ENCODE measurements at regions not wholly inside any gene's neighbourhood (a gene's known extent, or its start where the extent isn't known, plus 50 kb on each side); places are given as distances from the start of the nearest gene placed in this dataset.

DNA sequence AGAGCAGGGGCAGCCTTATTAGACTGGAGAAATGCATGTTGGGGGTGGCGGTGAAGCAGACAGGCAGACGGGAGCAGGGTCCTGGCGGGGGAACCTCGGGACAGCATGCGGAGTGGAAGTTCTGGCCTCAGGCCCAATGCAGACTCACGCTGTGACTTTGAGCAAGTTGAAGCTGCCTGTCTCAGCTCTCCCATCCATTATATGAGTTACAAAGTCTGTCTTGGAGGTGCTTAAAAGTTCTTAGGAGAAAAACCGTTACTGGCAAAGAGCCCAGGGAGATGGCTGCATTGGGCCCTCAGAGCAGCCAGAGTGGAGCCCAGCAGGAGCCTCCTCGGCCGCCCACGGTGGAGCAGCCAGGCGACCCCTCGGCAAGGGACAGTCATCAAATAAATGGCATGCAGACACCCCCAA is 509.5 kb downstream of the PLXNA4 start:
- Histone ChIP-seq H3K27ac (ENCODE audit: low read depth, low read length) (no peak overlapping the region), H4K20me1 (ENCODE audit: control insufficient read depth, insufficient read depth, low read depth, low read length) (no peaks in the 10 kb centered on the region), H3K9me3 (ENCODE audit: control insufficient read depth, insufficient read depth, low read length) (no peaks in the 10 kb centered on the region), H3K4me2 (ENCODE audit: low read length) (no peak overlapping the region), H3K27me3 (ENCODE audit: control insufficient read depth, low read length) (0 out of 2 replicates have a peak, but pooled peaks cover 4% of the 10 kb centered on the region), H3K4me3 (ENCODE audit: low read length) (no peak overlapping the region), H3K79me2 (ENCODE audit: control insufficient read depth, low read length) (no peaks in the 10 kb centered on the region), H3K36me3 (ENCODE audit: control insufficient read depth, low read length) (no peaks in the 10 kb centered on the region), H3K4me1 (ENCODE audit: control insufficient read depth, low read length) (no peaks in the 10 kb centered on the region), H3F3A (ENCODE audit: control insufficient read depth, insufficient read depth) (no peaks in the 10 kb centered on the region), H3K9me2 (replicated peaks; ENCODE audit: control insufficient read depth, low read length) (no peaks in the 10 kb centered on the region)
- TF ChIP-seq, protein P1, sequence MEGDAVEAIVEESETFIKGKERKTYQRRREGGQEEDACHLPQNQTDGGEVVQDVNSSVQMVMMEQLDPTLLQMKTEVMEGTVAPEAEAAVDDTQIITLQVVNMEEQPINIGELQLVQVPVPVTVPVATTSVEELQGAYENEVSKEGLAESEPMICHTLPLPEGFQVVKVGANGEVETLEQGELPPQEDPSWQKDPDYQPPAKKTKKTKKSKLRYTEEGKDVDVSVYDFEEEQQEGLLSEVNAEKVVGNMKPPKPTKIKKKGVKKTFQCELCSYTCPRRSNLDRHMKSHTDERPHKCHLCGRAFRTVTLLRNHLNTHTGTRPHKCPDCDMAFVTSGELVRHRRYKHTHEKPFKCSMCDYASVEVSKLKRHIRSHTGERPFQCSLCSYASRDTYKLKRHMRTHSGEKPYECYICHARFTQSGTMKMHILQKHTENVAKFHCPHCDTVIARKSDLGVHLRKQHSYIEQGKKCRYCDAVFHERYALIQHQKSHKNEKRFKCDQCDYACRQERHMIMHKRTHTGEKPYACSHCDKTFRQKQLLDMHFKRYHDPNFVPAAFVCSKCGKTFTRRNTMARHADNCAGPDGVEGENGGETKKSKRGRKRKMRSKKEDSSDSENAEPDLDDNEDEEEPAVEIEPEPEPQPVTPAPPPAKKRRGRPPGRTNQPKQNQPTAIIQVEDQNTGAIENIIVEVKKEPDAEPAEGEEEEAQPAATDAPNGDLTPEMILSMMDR (IDR thresholded peaks at IDR 0.05; ENCODE audit: low read depth, low read length, poor library complexity, severe bottlenecking): no peak
- TF ChIP-seq EZH2phosphoT487 (IDR thresholded peaks at IDR 0.05; ENCODE audit: borderline replicate concordance, low read length): no peak

DNA sequence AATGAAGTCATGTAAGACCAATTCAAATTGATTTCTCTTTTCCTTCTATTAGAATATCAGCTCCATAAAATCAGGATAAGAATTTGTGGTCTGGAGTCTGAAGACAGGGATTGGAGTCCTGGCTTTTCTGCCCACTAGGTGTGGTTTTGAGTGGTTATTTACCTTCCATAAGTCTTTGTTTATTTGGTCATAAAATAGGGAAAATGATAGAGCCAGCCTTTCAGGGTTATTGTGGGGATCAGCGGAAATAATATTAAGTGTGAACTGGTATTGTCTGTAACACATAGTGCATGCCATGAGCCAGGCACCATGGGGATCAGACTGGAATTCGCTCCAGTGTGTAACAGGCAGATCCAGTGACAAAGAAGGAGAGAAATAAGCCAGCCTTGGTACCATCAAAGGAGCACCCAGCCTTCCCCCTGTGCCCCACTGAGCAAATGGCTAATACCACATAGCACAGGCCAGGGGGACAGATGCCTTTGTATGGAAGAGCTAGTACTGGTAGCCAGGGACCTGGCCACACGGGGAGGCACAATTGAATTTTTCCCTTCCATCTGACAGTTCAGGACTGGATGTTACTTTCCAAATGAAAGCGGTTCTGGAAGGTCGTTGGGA is 509.7 kb upstream of the PODXL start:
- no peak overlapping the region for H3K4me3 ChIP-seq (ENCODE audit: low read length)
- TF ChIP-seq, protein P1 (IDR thresholded peaks at IDR 0.05; ENCODE audit: low read depth, low read length, poor library complexity, severe bottlenecking): no peak
- no peak for TF ChIP-seq EZH2phosphoT487 (IDR thresholded peaks at IDR 0.05; ENCODE audit: borderline replicate concordance, low read length)
- no peaks in the 10 kb centered on the region for H3K79me2 ChIP-seq (ENCODE audit: control insufficient read depth, low read length)
- H3K36me3 ChIP-seq (ENCODE audit: control insufficient read depth, low read length): no peaks in the 10 kb centered on the region
- no peak overlapping the region for H3K4me2 ChIP-seq (ENCODE audit: low read length)
- no peaks in the 10 kb centered on the region for H3K9me3 ChIP-seq (ENCODE audit: control insufficient read depth, insufficient read depth, low read length)
- no peak overlapping the region for H3K27ac ChIP-seq (ENCODE audit: low read depth, low read length)
- H3K27me3 ChIP-seq (ENCODE audit: control insufficient read depth, low read length): 0 out of 2 replicates have a peak, but pooled peaks cover 4% of the 10 kb centered on the region
- no peaks in the 10 kb centered on the region for H4K20me1 ChIP-seq (ENCODE audit: control insufficient read depth, insufficient read depth, low read depth, low read length)
- no peaks in the 10 kb centered on the region for H3F3A ChIP-seq (ENCODE audit: control insufficient read depth, insufficient read depth)
- no peaks in the 10 kb centered on the region for H3K9me2 ChIP-seq (replicated peaks; ENCODE audit: control insufficient read depth, low read length)
- no peaks in the 10 kb centered on the region for H3K4me1 ChIP-seq (ENCODE audit: control insufficient read depth, low read length)

DNA sequence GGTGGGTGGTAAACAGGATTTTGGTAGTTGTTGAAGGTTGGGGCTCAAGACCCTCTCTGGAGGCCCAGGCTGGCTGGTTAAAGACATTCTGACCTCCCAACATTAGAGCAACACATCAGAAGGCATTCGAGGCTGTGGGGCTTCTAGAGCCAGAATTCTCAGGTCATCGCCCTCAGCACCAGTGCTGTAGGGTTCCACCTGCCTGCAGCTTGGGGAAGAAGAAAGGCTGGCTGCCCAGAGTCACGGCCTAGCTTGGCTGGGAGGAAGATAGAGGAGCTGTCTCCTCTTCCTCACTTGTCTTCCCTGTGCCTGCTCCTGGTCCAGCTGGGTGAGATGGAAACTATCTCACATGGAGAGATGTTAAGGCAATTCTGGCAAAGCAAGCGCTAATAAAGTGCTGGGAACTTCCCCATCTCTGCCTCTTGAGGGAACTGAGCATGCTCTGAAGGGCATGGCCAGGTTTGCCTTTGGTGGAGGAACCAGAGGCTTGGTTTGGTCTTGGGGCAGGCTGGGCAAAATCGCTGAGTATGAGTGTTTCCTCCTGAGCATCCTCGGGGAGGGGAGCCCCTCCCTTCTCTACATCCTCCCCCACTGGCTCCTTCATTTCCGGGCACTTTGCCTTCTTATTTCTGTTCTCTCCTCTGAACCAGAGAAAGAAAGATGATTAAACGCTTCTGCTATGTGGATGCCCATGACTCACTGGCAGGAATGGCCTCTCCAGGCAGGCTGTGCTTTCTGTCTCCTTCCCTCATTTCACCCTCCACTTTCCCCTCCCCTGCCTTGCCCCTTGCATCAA is 509.0 kb upstream of the PODXL start:
- H3K4me2 ChIP-seq (ENCODE audit: low read length): no peak overlapping the region
- no peaks in the 10 kb centered on the region for H3K9me3 ChIP-seq (ENCODE audit: control insufficient read depth, insufficient read depth, low read length)
- no peak overlapping the region for H3K4me3 ChIP-seq (ENCODE audit: low read length)
- H3K4me1 ChIP-seq (ENCODE audit: control insufficient read depth, low read length): no peaks in the 10 kb centered on the region
- no peaks in the 10 kb centered on the region for H4K20me1 ChIP-seq (ENCODE audit: control insufficient read depth, insufficient read depth, low read depth, low read length)
- no peaks in the 10 kb centered on the region for H3K9me2 ChIP-seq (replicated peaks; ENCODE audit: control insufficient read depth, low read length)
- TF ChIP-seq, protein P1 (IDR thresholded peaks at IDR 0.05; ENCODE audit: low read depth, low read length, poor library complexity, severe bottlenecking): no peak
- no peak for TF ChIP-seq EZH2phosphoT487 (IDR thresholded peaks at IDR 0.05; ENCODE audit: borderline replicate concordance, low read length)
- 0 out of 2 replicates have a peak, but pooled peaks cover 4% of the 10 kb centered on the region for H3K27me3 ChIP-seq (ENCODE audit: control insufficient read depth, low read length)
- no peak overlapping the region for H3K27ac ChIP-seq (ENCODE audit: low read depth, low read length)
- no peaks in the 10 kb centered on the region for H3K36me3 ChIP-seq (ENCODE audit: control insufficient read depth, low read length)
- H3F3A ChIP-seq (ENCODE audit: control insufficient read depth, insufficient read depth): no peaks in the 10 kb centered on the region
- H3K79me2 ChIP-seq (ENCODE audit: control insufficient read depth, low read length): no peaks in the 10 kb centered on the region
